MM.1S (cell line): ENCODE measurements at regions not wholly inside any gene's neighbourhood (a gene's known extent, or its start where the extent isn't known, plus 50 kb on each side); places are given as distances from the start of the nearest gene placed in this dataset.

Source experiments
- CTCF ChIP-seq: fragments of 300-600 bp; sonication (generic); IDR thresholded peaks from 2 replicates; pipeline ENCODE4 v1.5.1; 2016; ENCODE audit warnings: antibody characterized with exemption, low read length, mixed read lengths
- EZH2 ChIP-seq: fragments of 300-600 bp; sonication (generic); optimal IDR thresholded peaks from 2 replicates; pipeline ENCODE3; 2017; ENCODE audit warnings: low read depth, mild to moderate bottlenecking, antibody characterized with exemption, low read length, mixed read lengths
- EZH2phosphoT487 ChIP-seq: fragments of 300-600 bp; sonication (generic); IDR thresholded peaks from 2 replicates; pipeline ENCODE4 v1.6.1; 2018; ENCODE audit warnings: antibody characterized with exemption, low read length

DNA sequence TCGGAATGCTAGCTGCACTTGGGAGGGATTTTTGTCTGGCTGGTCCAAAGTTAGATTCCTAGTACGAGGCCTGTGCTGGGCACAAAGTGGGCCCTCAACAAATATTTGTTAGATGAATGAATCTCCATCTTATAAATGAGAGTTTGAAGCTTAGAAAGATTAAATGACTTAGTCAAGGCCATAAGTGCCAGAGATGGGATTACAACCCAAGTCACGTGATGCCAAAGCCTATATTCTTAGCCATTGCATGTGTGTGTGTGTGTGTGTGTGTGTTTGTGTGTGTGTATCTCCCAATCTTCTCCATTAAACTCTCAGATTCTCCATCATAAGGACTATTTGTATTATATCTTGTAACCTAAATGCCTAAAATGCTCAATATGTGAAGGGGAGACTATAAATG is 130.8 kb upstream of the MAP1B start:
- TF ChIP-seq EZH2phosphoT487 (no peak), CTCF (no peak), EZH2 (no peak)
